DMS79 treated with DMSO at 0.1 percent for 48 hours (cell line): ENCODE measurements at regions not wholly inside any gene's neighbourhood (a gene's known extent, or its start where the extent isn't known, plus 50 kb on each side); places are given as distances from the start of the nearest gene placed in this dataset.

Experiments used
- DNase-seq: peaks from one replicate; lab custom pipeline; 2025; lab: John Stamatoyannopoulos, UW

GRCh38 chr4:160224049-160224448, 1121.2 kb downstream of the RAPGEF2 start:
- no peak for DNase-seq

DNA sequence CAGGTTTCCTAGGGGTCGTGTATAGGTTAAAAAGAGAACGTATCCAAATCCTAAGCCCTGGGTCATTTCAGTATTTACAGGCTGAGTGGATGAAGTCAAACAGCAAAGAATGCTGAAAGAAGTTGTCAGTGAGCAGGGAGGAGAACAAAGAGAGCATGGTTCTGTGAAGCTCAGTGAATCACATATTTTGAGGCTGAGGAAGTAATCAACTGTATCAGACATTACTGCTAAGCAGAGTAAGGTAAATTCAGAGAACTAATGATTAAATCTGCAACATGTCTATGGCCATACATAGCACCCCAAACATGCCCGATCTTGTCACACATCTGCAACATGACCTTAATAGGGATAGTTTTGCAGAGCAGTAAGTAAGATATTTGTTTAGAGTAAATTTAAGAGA, 1130.3 kb downstream of the RAPGEF2 start:
- DNase-seq, result no peak

GRCh38 chr4:160235285-160235684, 1132.4 kb downstream of the RAPGEF2 start:
- DNase-seq, result no peak

- no peak for DNase-seq
These were observed 1132.9 kb downstream of the RAPGEF2 start for GRCh38 chr4:160235771-160236170.

DNA sequence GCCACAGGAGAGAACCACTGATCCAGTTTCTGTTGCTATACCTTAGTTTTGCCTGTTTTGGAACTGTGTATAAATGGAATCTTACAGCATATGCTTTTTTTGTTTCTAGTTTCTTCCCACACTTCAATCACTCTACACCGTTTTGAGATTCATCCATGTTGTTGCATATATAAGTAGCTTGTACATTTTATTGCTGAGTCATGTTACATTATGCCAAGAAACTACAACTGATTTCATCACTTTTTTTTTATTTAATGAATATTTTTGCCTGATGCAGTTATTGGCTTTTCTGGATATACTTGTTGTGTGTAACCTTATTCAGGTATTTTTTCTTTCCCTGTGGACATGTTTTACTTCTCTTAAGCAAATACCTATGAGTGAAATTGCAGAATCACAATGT, 1135.9 kb downstream of the RAPGEF2 start:
- DNase-seq, result no peak

GRCh38 chr4:160247091-160247656, 1144.3 kb downstream of the RAPGEF2 start:
- DNase-seq, result no peak

- no peak for DNase-seq
These were observed 1148.8 kb downstream of the RAPGEF2 start for GRCh38 chr4:160251522-160252170.

- DNase-seq, result no peak
These were observed 1154.4 kb downstream of the RAPGEF2 start for GRCh38 chr4:160257318-160257717.

- no peak for DNase-seq
These were observed 1162.1 kb downstream of the RAPGEF2 start for GRCh38 chr4:160265014-160265413.

DNA sequence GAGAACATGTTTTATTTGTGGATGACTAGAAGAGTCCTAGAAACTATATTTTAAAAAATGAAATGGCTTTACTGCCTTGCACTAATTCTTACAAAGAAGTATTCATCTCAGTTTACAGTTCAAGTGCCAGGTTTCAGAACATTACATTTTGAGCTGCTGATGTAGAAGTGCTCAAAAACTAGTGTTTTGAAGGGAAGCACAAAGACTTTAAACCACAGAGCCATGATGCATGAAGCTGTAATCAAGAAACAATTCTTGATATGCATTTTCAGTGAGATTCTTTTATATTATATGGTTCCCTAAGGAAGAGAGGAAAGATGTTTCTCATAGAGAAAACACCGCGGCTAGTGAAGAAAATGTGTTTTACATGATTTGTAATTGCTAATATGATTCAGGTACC, 1163.0 kb downstream of the RAPGEF2 start:
- no peak for DNase-seq

- DNase-seq, result no peak
These were observed 1174.0 kb downstream of the RAPGEF2 start for GRCh38 chr4:160276785-160277325.

DNA sequence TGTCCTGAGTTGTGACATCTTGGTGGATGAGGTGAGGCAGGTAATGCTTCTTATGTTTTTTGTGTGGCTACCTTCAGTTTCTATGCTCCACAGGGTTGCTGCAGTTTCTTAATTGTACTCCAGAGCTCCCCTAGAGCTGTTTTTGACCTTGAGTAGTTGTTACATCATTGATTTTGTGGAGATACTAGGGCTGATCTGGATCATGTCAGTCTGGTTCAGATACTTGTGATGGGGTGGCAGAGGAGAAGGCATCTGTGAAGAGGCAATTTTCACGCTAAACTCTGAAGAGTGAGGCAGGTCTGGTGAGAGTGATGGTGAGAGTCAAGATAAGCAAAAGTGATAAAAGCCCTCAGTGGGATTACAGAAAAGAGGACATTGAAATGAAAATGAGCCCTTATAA, 1180.2 kb downstream of the RAPGEF2 start:
- DNase-seq, result no peak

DNA sequence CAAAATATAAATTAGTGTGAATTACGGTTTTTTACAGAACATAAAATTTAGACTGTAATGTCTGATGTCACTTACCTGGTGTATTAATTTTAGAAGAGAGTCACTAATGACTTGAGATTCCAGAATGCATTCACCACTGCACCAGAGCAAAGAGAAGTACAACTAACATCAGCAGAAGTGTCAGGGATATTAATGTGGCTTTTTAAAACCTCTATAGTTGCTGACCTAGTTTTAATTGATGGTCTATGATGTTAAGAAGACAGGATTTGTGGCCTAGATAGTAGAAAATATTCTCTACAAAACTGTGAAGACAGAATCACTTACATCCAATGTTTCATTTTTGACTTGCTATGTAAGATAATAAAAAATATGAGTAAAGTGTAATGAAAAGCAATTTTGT, 1181.6 kb downstream of the RAPGEF2 start:
- no peak for DNase-seq

GRCh38 chr4:160286051-160286450, 1183.2 kb downstream of the RAPGEF2 start:
- no peak for DNase-seq

- no peak for DNase-seq
These were observed 1193.6 kb downstream of the RAPGEF2 start for GRCh38 chr4:160296476-160296875.

DNA sequence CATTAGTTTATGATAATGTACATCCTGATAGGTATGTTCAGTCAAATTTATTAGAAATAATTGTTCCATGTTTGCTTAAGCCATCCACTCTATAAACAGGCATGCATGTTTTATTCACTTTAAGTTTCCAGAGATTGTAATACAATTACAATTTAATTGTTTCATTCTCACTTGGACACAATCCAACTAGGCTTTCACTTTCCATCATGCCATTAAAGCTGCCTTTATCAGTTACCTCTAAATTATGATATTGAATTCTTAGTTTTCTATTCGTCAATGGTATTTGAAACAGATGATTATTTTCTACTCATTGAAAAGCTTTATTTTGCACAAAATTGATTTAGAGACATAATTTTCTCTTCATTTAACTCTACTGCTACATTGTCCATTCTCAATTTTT, 1196.3 kb downstream of the RAPGEF2 start:
- DNase-seq, result no peak

DNA sequence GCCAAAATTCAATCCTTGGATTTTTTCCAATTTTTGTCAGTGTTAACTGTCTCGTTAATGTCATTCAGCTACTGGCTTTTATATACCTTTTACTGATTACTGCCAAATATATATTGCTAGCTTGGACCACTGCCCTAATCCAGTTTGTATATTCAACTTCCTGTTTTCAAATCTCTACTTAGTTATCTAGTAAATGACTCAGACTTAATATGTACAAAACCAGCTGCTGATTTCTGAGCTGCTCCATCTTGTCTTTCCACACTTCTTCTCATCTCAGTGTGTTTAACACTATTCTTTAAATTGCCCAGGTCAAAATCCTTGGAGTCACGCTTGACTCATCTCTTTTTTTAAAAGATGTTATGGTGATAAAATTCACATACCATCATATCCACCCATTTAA, 1196.7 kb downstream of the RAPGEF2 start:
- DNase-seq, result no peak

GRCh38 chr4:160316036-160316435, 1213.2 kb downstream of the RAPGEF2 start:
- no peak for DNase-seq

GRCh38 chr4:160318567-160319220, 1215.8 kb downstream of the RAPGEF2 start:
- no peak for DNase-seq

- no peak for DNase-seq
These were observed 1216.5 kb downstream of the RAPGEF2 start for GRCh38 chr4:160319221-160319867.

- no peak for DNase-seq
These were observed 1217.0 kb downstream of the RAPGEF2 start for GRCh38 chr4:160319868-160320260.

- DNase-seq, result no peak
These were observed 1223.2 kb downstream of the RAPGEF2 start for GRCh38 chr4:160326110-160326509.

GRCh38 chr4:160347197-160347596, 1244.3 kb downstream of the RAPGEF2 start:
- no peak for DNase-seq
